OCI-LY7 (cell line): ENCODE measurements at regions not wholly inside any gene's neighbourhood (a gene's known extent, or its start where the extent isn't known, plus 50 kb on each side); places are given as distances from the start of the nearest gene placed in this dataset.

Source experiments
- BruUV-seq: library from RNA; stranded (reverse); fragments of 400-500 nt; replicated peaks from 2 replicates; lab custom pipeline; 2021; lab: Mats Ljungman, UMichigan
- CTCF ChIA-PET: fragments of 300-600 bp; sonication (Branson Sonifier 250); formaldehyde crosslinking; loops from one replicate; lab custom pipeline; 2022; ENCODE audit warnings: antibody characterized with exemption; ENCODE audit not compliant: unreplicated experiment; lab: Charles Lee
- POLR2A ChIA-PET: fragments of 300-600 bp; sonication (Branson Sonifier 250); formaldehyde crosslinking; loops from one replicate; lab custom pipeline; 2022; ENCODE audit warnings: antibody characterized with exemption; lab: Charles Lee
- DNase-seq: peaks from one replicate; pipeline ENCODE4 v3.0.0-alpha.2; 2015; ENCODE audit warnings: low spot score
- H2AFZ ChIP-seq: fragments of 200-600 bp; sonication (generic), shearing (Covaris generic); 2 replicates; pipeline ENCODE4 v1.6.1; 2014; ENCODE audit warnings: mild to moderate bottlenecking, antibody characterized with exemption, low read length, moderate library complexity
- H3K27ac ChIP-seq: fragments of 200-600 bp; sonication (generic); 2 replicates; pipeline ENCODE4 v1.5.1; 2014; ENCODE audit warnings: mixed run types, low read depth, mild to moderate bottlenecking, moderate library complexity, low read length, inconsistent platforms; ENCODE audit not compliant: poor library complexity, severe bottlenecking
- H3K36me3 ChIP-seq: fragments of 200-600 bp; sonication (generic); 2 replicates; pipeline ENCODE4 v1.6.1; 2014; ENCODE audit warnings: mild to moderate bottlenecking, antibody characterized with exemption, low read length, moderate library complexity, mixed read lengths; ENCODE audit not compliant: insufficient read depth
- H3K4me1 ChIP-seq: fragments of 200-600 bp; sonication (generic); 2 replicates; pipeline ENCODE4 v1.5.1; 2014; ENCODE audit warnings: mild to moderate bottlenecking, low read length; ENCODE audit not compliant: insufficient read depth, poor library complexity, severe bottlenecking
- H3K4me2 ChIP-seq: fragments of 200-600 bp; sonication (generic); 2 replicates; pipeline ENCODE4 v1.6.1; 2014; ENCODE audit warnings: mild to moderate bottlenecking, low read length
- H3K4me3 ChIP-seq: fragments of 200-600 bp; sonication (generic); 2 replicates; pipeline ENCODE4 v1.5.1; 2014; ENCODE audit warnings: mild to moderate bottlenecking, low read depth, low read length; ENCODE audit not compliant: poor library complexity, severe bottlenecking
- H3K79me2 ChIP-seq: fragments of 200-600 bp; sonication (generic); 2 replicates; pipeline ENCODE4 v1.6.1; 2016; ENCODE audit warnings: low read depth, mild to moderate bottlenecking, low read length, moderate library complexity, mixed read lengths; ENCODE audit not compliant: insufficient read depth
- H3K9me2 ChIP-seq: fragments of 200-600 bp; sonication (generic); 2 replicates; pipeline ENCODE4 v1.6.1; 2016; ENCODE audit warnings: mild to moderate bottlenecking, low read length, mixed read lengths; ENCODE audit not compliant: insufficient read depth
- H3K9me3 ChIP-seq: fragments of 200-600 bp; sonication (generic); 2 replicates; pipeline ENCODE4 v1.6.1; 2014; ENCODE audit warnings: mild to moderate bottlenecking, mixed run types, low read length, mixed read lengths
- H4K20me1 ChIP-seq: fragments of 200-600 bp; sonication (generic); 2 replicates; pipeline ENCODE4 v1.6.1; 2014; ENCODE audit warnings: mild to moderate bottlenecking, antibody characterized with exemption, low read length, moderate library complexity, mixed read lengths; ENCODE audit not compliant: insufficient read depth
- EZH2phosphoT487 ChIP-seq: fragments of 200-600 bp; sonication (generic); IDR thresholded peaks from 2 replicates; pipeline ENCODE4 v1.6.1; 2018; ENCODE audit warnings: low read depth, borderline replicate concordance, mild to moderate bottlenecking, mixed run types, antibody characterized with exemption, low read length, moderate library complexity, mixed read lengths
- intact Hi-C: fragments of 100-400 bp; cut with micrococcal nuclease; formaldehyde crosslinking; loops from one replicate; pipeline ENCODE4 v1.10.0; 2022; ENCODE audit not compliant: unreplicated experiment
- TF ChIP-seq, protein P1 (sequence below): fragments of 200-600 bp; sonication (generic); conservative IDR thresholded peaks from 2 replicates; pipeline ENCODE4 v1.5.1; 2014; ENCODE audit warnings: mild to moderate bottlenecking, antibody characterized with exemption, low read length, moderate library complexity, mixed read lengths

DNA sequence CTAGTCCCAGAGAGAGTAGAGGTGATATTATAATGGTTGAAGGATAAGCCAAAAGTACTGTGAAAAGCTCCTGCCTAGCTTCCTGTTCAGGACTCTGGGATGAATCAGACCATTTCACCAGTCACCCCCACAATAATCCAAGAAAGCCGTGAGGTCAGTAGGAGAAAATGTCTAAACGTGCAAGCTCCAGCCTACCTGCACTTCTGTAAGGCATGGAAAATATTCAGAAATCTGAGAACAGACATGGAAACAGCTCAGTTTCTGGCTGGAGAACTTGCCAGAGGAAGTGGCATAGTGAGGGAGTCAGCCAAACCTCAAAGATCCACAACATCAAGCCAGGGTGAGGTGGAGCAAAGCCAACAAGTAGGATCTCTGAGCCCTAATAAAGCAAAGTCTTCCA lies 58.2 kb downstream of the ELAPOR2 start:
- H3K9me2 ChIP-seq: no peaks in the 10 kb centered on the region; the same call in 1 of the 2 replicates
- DNase-seq: no peak
- intact Hi-C loops: no loop called here
- H3K9me3 ChIP-seq: no peaks in the 10 kb centered on the region
- ChIA-PET POLR2A (interaction anchor here (0.6 to 1.3 kb wide), 2 partner anchors 58 to 417 kb away, joined by 3 read pairs; no protein-coding TSS in a partner anchor), CTCF (no interaction called here)
- H3K4me1 ChIP-seq: no peaks in the 10 kb centered on the region
- H2AFZ ChIP-seq: no peak overlapping the region
- no peak overlapping the region for H3K27ac ChIP-seq
- H3K79me2 ChIP-seq: no peaks in the 10 kb centered on the region
- no peak overlapping the region for H3K4me3 ChIP-seq
- no TSS peak for BruUV-seq
- H4K20me1 ChIP-seq: no peaks in the 10 kb centered on the region
- no peak for TF ChIP-seq EZH2phosphoT487
- TF ChIP-seq, protein P1, sequence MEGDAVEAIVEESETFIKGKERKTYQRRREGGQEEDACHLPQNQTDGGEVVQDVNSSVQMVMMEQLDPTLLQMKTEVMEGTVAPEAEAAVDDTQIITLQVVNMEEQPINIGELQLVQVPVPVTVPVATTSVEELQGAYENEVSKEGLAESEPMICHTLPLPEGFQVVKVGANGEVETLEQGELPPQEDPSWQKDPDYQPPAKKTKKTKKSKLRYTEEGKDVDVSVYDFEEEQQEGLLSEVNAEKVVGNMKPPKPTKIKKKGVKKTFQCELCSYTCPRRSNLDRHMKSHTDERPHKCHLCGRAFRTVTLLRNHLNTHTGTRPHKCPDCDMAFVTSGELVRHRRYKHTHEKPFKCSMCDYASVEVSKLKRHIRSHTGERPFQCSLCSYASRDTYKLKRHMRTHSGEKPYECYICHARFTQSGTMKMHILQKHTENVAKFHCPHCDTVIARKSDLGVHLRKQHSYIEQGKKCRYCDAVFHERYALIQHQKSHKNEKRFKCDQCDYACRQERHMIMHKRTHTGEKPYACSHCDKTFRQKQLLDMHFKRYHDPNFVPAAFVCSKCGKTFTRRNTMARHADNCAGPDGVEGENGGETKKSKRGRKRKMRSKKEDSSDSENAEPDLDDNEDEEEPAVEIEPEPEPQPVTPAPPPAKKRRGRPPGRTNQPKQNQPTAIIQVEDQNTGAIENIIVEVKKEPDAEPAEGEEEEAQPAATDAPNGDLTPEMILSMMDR: no peak
- H3K4me2 ChIP-seq: no peak overlapping the region
- H3K36me3 ChIP-seq: no peaks in the 10 kb centered on the region

DNA sequence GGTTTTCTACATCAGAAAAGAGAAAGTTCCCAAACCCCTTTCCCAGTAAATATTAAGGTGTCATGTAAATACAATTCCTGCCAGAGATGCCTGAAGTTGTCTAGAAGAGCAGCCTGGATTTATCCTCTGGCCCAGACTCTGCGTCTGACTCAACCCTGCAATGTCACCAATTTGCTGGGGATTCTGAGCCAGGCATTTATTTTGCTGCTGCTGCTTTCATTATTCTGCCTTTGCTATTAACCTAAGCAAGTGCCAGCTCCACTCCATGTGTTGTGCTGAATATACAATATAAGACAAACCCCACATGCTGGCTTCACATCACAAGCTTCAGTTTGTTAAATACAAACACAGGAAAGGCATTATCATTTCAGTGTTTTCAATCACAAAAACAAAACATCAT lies 59.1 kb downstream of the ELAPOR2 start:
- Histone ChIP-seq H3K79me2 (no peaks in the 10 kb centered on the region), H3K27ac (no peak overlapping the region), H2AFZ (no peak overlapping the region), H3K4me1 (no peaks in the 10 kb centered on the region), H3K4me2 (no peak overlapping the region), H3K9me2 (no peaks in the 10 kb centered on the region; the same call in 1 of the 2 replicates), H4K20me1 (no peaks in the 10 kb centered on the region), H3K36me3 (no peaks in the 10 kb centered on the region), H3K4me3 (no peak overlapping the region), H3K9me3 (no peaks in the 10 kb centered on the region)
- TF ChIP-seq EZH2phosphoT487: no peak
- TF ChIP-seq, protein P1: no peak
- intact Hi-C loops: no loop called here
- no peak for DNase-seq
- BruUV-seq: no TSS peak
- ChIA-PET CTCF (no interaction called here), POLR2A (interaction anchor here (1.3 kb wide), 1 partner anchor 57 kb away, joined by 3 read pairs; no protein-coding TSS in a partner anchor)

DNA sequence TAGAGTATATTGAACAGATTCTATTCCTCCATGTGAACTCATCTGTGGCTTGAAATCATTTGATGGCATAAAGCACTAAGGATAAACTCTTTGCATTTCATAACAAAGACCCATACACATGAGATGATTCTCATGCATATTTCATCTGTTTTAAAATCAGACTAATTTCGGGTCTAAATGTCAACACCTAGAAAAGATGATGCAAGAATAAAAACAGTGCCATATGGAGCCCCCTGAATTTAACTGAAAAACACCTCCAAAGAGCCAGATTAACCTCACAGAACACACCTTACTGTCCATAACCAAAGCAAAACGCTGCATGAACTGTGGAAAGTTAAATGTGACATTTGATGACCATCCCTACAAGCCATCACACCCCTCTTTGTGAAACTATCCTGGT lies 59.7 kb downstream of the ELAPOR2 start:
- no peak overlapping the region for H2AFZ ChIP-seq
- CTCF ChIA-PET: no interaction called here
- H3K9me2 ChIP-seq: no peaks in the 10 kb centered on the region; the same call in 1 of the 2 replicates
- H3K4me2 ChIP-seq: no peak overlapping the region
- intact Hi-C loops: no loop called here
- no peaks in the 10 kb centered on the region for H4K20me1 ChIP-seq
- no peaks in the 10 kb centered on the region for H3K4me1 ChIP-seq
- DNase-seq: no peak
- H3K27ac ChIP-seq: no peak overlapping the region
- no peaks in the 10 kb centered on the region for H3K79me2 ChIP-seq
- no peak for TF ChIP-seq EZH2phosphoT487
- TF ChIP-seq, protein P1: no peak
- no peaks in the 10 kb centered on the region for H3K9me3 ChIP-seq
- POLR2A ChIA-PET: no interaction called here
- H3K36me3 ChIP-seq: no peaks in the 10 kb centered on the region
- no TSS peak for BruUV-seq
- H3K4me3 ChIP-seq: no peak overlapping the region
